GM20000 (cell line): ENCODE measurements at regions not wholly inside any gene's neighbourhood (a gene's known extent, or its start where the extent isn't known, plus 50 kb on each side); places are given as distances from the start of the nearest gene placed in this dataset.

Source experiments
- DNase-seq: peaks from one replicate; pipeline ENCODE4 v3.0.0; 2012; ENCODE audit warnings: low spot score
- CTCF ChIP-seq: IDR thresholded peaks from 2 replicates; pipeline ENCODE4 v1.5.1; 2012; ENCODE audit warnings: mild to moderate bottlenecking, control low read depth; ENCODE audit errors: extremely low read depth, missing control alignments

- TF ChIP-seq CTCF: no peak
- no peak for DNase-seq
Observed at GRCh38 chr5:14090755-14091154, 52.4 kb upstream of the TRIO start.

GRCh38 chr5:14090290-14090689, 52.9 kb upstream of the TRIO start:
- no peak for DNase-seq
- no peak for TF ChIP-seq CTCF

GRCh38 chr5:14089198-14089597, 53.9 kb upstream of the TRIO start:
- no peak for TF ChIP-seq CTCF
- DNase-seq: no peak

GRCh38 chr5:14086261-14086660, 56.9 kb upstream of the TRIO start:
- no peak for DNase-seq
- TF ChIP-seq CTCF: no peak

GRCh38 chr5:14082973-14083372, 60.2 kb upstream of the TRIO start:
- DNase-seq: no peak
- no peak for TF ChIP-seq CTCF

- TF ChIP-seq CTCF: no peak
- DNase-seq: no peak
Observed at GRCh38 chr5:14082523-14082922, 60.6 kb upstream of the TRIO start.

- no peak for DNase-seq
- TF ChIP-seq CTCF: no peak
Observed at GRCh38 chr5:14081791-14082190, 61.4 kb upstream of the TRIO start.
